MM.1S (cell line): ENCODE measurements at regions not wholly inside any gene's neighbourhood (a gene's known extent, or its start where the extent isn't known, plus 50 kb on each side); places are given as distances from the start of the nearest gene placed in this dataset.

Source experiments
- DNase-seq: peaks from one replicate; pipeline ENCODE4 v3.0.0-alpha.2; 2015
- H2AFZ ChIP-seq: fragments of 300-600 bp; sonication (generic); 2 replicates; pipeline ENCODE4 v1.6.0; 2016; ENCODE audit warnings: antibody characterized with exemption, low read length
- H3F3A ChIP-seq: fragments of 300-600 bp; sonication (generic); 2 replicates; pipeline ENCODE4 v1.6.1; 2016; ENCODE audit warnings: mild to moderate bottlenecking, antibody characterized with exemption, low read length, moderate library complexity, mixed read lengths; ENCODE audit not compliant: insufficient read depth
- H3K27ac ChIP-seq: fragments of 300-600 bp; sonication (generic); 2 replicates; pipeline ENCODE4 v1.5.1; 2016; ENCODE audit warnings: mild to moderate bottlenecking, low read length
- H3K27me3 ChIP-seq: fragments of 300-600 bp; sonication (generic); replicated peaks from 2 replicates; pipeline ENCODE4 v1.6.0; 2016; ENCODE audit warnings: low read length; ENCODE audit not compliant: insufficient read depth
- H3K36me3 ChIP-seq: fragments of 300-600 bp; sonication (generic); replicated peaks from 2 replicates; pipeline ENCODE4 v1.6.1; 2016; ENCODE audit warnings: mild to moderate bottlenecking, low read length, mixed read lengths; ENCODE audit not compliant: insufficient read depth
- H3K4me1 ChIP-seq: fragments of 300-600 bp; sonication (generic); 2 replicates; pipeline ENCODE4 v1.6.1; 2016; ENCODE audit warnings: low read length, mixed read lengths
- H3K4me2 ChIP-seq: fragments of 300-600 bp; sonication (generic); 2 replicates; pipeline ENCODE4 v1.6.0; 2016; ENCODE audit warnings: low read depth, low read length
- H3K4me3 ChIP-seq: fragments of 300-600 bp; sonication (generic); 2 replicates; pipeline ENCODE4 v1.5.1; 2016; ENCODE audit warnings: low read length, mixed read lengths
- H3K79me2 ChIP-seq: fragments of 300-600 bp; sonication (generic); 2 replicates; pipeline ENCODE4 v1.6.1; 2016; ENCODE audit warnings: mixed run types, low read length, mixed read lengths
- H3K9ac ChIP-seq: fragments of 300-600 bp; sonication (generic); 2 replicates; pipeline ENCODE4 v1.6.1; 2016; ENCODE audit warnings: low read length, mixed read lengths
- H3K9me2 ChIP-seq: fragments of 300-600 bp; sonication (generic); replicated peaks from 2 replicates; pipeline ENCODE4 v1.6.1; 2016; ENCODE audit warnings: mild to moderate bottlenecking, low read length, mixed read lengths; ENCODE audit not compliant: insufficient read depth
- H3K9me3 ChIP-seq: fragments of 300-600 bp; sonication (generic); replicated peaks from 2 replicates; pipeline ENCODE4 v1.6.1; 2016; ENCODE audit warnings: mild to moderate bottlenecking, low read length, mixed read lengths; ENCODE audit not compliant: insufficient read depth
- H4K20me1 ChIP-seq: fragments of 300-600 bp; sonication (generic); 2 replicates; pipeline ENCODE4 v1.6.1; 2016; ENCODE audit warnings: mild to moderate bottlenecking, low read length, moderate library complexity, mixed read lengths; ENCODE audit not compliant: insufficient read depth
- EZH2 ChIP-seq: fragments of 300-600 bp; sonication (generic); optimal IDR thresholded peaks from 2 replicates; pipeline ENCODE3; 2017; ENCODE audit warnings: low read depth, mild to moderate bottlenecking, antibody characterized with exemption, low read length, mixed read lengths
- EZH2phosphoT487 ChIP-seq: fragments of 300-600 bp; sonication (generic); IDR thresholded peaks from 2 replicates; pipeline ENCODE4 v1.6.1; 2018; ENCODE audit warnings: antibody characterized with exemption, low read length
- TF ChIP-seq, protein P1 (sequence below): fragments of 300-600 bp; sonication (generic); IDR thresholded peaks from 2 replicates; pipeline ENCODE4 v1.5.1; 2016; ENCODE audit warnings: antibody characterized with exemption, low read length, mixed read lengths

DNA sequence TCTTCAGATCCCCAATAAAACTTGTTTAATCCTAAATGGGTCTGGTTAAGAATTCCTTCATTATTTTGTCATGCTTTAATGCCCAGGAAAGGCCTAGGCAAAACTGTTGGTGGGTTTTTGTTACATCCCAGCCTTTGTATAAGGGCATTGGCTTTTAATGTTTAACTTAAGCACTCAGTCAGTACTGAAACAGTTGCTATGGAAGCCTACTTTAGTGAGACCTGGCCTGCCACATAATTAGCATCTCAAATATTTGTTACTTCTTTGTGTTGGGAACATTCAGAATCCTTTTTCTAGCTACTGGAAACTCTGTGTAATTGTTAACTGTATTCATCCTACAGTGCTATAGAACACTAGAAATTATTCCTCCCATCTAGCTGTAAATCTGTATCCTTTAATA lies 369.6 kb upstream of the ATP10A start:
- H2AFZ ChIP-seq = no peak overlapping the region
- TF ChIP-seq, protein P1, sequence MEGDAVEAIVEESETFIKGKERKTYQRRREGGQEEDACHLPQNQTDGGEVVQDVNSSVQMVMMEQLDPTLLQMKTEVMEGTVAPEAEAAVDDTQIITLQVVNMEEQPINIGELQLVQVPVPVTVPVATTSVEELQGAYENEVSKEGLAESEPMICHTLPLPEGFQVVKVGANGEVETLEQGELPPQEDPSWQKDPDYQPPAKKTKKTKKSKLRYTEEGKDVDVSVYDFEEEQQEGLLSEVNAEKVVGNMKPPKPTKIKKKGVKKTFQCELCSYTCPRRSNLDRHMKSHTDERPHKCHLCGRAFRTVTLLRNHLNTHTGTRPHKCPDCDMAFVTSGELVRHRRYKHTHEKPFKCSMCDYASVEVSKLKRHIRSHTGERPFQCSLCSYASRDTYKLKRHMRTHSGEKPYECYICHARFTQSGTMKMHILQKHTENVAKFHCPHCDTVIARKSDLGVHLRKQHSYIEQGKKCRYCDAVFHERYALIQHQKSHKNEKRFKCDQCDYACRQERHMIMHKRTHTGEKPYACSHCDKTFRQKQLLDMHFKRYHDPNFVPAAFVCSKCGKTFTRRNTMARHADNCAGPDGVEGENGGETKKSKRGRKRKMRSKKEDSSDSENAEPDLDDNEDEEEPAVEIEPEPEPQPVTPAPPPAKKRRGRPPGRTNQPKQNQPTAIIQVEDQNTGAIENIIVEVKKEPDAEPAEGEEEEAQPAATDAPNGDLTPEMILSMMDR = no peak
- TF ChIP-seq EZH2 (no peak), EZH2phosphoT487 (no peak)
- no peak for DNase-seq

DNA sequence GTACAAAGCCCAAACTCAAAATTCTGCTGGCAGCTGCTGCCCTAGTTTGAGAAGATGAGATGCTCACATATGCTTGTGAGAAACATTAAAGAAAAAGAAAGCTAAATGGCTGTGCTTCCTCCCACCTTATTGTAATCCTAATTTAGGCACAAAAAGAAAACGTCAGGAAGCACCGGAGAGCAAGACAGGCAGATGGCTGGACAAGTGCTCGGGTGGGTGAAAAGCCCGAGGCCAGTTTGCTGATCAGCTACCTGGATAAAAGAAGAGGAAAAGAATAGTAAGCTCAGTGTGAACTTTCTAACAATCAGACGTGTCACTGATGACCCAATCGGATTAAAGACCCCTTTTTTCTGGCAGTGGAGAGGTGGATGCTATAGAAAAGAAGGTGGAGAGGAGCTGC lies 368.0 kb upstream of the ATP10A start:
- no peaks in the 10 kb centered on the region for H3K9me2 ChIP-seq
- no peak for DNase-seq
- no peaks in the 10 kb centered on the region for H3K79me2 ChIP-seq
- H4K20me1 ChIP-seq = no peaks in the 10 kb centered on the region
- no peak overlapping the region for H3K4me3 ChIP-seq
- no peak overlapping the region for H2AFZ ChIP-seq
- no peaks in the 10 kb centered on the region for H3K27me3 ChIP-seq
- H3K4me1 ChIP-seq = no peaks in the 10 kb centered on the region
- H3K4me2 ChIP-seq = no peak overlapping the region
- no peak overlapping the region for H3K9ac ChIP-seq
- no peaks in the 10 kb centered on the region for H3F3A ChIP-seq
- TF ChIP-seq, protein P1 = no peak
- TF ChIP-seq EZH2phosphoT487 = no peak
- TF ChIP-seq EZH2 = no peak
- no peak overlapping the region for H3K27ac ChIP-seq
- no peaks in the 10 kb centered on the region for H3K36me3 ChIP-seq
- no peaks in the 10 kb centered on the region for H3K9me3 ChIP-seq

More for the DNA sequence above, 369.6 kb upstream of the ATP10A start:
- Histone ChIP-seq H3K9ac (no peak overlapping the region), H3K27me3 (no peaks in the 10 kb centered on the region), H3F3A (no peaks in the 10 kb centered on the region), H3K4me3 (no peak overlapping the region), H3K9me2 (no peaks in the 10 kb centered on the region), H3K4me1 (no peaks in the 10 kb centered on the region), H3K4me2 (no peak overlapping the region), H3K27ac (no peak overlapping the region), H3K36me3 (no peaks in the 10 kb centered on the region), H3K79me2 (no peaks in the 10 kb centered on the region), H4K20me1 (no peaks in the 10 kb centered on the region), H3K9me3 (no peaks in the 10 kb centered on the region)

DNA sequence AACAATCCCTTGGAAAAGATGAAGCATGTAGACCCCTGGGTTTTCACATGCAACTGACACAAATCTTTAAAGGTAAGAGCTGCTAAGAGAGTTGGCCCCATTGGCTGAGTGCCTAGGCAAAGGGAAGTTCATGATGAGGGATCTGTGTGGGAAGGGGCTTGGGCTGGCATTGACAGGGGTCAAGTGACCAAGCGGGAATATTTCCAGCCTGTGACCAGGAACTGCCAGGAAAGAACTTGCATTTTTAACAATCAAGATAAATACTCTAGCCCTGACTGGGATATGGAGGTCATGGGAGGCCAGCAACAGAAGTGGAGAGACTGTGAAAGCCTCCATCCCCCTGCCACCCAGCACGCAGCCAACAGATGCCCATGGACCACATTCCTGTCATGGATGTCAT lies 361.1 kb upstream of the ATP10A start:
- Histone ChIP-seq H3K4me1 (no peaks in the 10 kb centered on the region), H3K9me2 (no peaks in the 10 kb centered on the region), H3K27me3 (no peaks in the 10 kb centered on the region), H3K9ac (no peak overlapping the region), H3K36me3 (no peaks in the 10 kb centered on the region), H3K4me2 (no peak overlapping the region), H3F3A (no peaks in the 10 kb centered on the region), H3K9me3 (no peaks in the 10 kb centered on the region), H3K79me2 (no peaks in the 10 kb centered on the region), H4K20me1 (no peaks in the 10 kb centered on the region), H3K4me3 (no peak overlapping the region), H3K27ac (no peak overlapping the region), H2AFZ (no peak overlapping the region)
- TF ChIP-seq, protein P1 = no peak
- TF ChIP-seq EZH2phosphoT487 (no peak), EZH2 (no peak)
- DNase-seq = no peak

DNA sequence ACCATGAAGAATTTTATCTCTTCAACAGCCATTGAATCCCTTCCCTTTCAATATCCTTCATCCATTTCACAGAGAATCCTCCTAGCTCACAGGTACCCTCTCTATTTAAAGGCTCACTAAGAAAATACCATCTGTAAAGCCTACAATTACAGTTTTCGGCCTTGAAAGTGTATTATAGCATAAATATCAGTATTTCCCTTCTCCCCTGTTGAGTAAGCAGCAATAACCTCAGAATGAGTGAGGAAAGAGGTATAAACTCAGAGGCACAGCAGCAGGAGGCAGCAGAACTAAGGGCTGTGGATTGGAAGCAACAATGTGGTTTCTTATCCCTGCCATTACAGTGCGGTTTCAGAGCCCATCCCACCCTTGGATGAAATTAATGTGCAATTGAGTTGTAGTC lies 360.6 kb upstream of the ATP10A start:
- no peak for DNase-seq
- no peaks in the 10 kb centered on the region for H3K9me3 ChIP-seq
- H3K4me3 ChIP-seq = no peak overlapping the region
- no peaks in the 10 kb centered on the region for H3K27me3 ChIP-seq
- H4K20me1 ChIP-seq = no peaks in the 10 kb centered on the region
- TF ChIP-seq, protein P1 = no peak
- TF ChIP-seq EZH2 (no peak), EZH2phosphoT487 (no peak)
- no peak overlapping the region for H3K9ac ChIP-seq
- H3K27ac ChIP-seq = no peak overlapping the region
- no peaks in the 10 kb centered on the region for H3K4me1 ChIP-seq
- no peak overlapping the region for H2AFZ ChIP-seq
- no peaks in the 10 kb centered on the region for H3K79me2 ChIP-seq
- H3F3A ChIP-seq = no peaks in the 10 kb centered on the region
- H3K9me2 ChIP-seq = no peaks in the 10 kb centered on the region
- no peaks in the 10 kb centered on the region for H3K36me3 ChIP-seq
- H3K4me2 ChIP-seq = no peak overlapping the region
